Umbilical cord (tissue), 1 donor: ENCODE measurements at regions not wholly inside any gene's neighbourhood (a gene's known extent, or its start where the extent isn't known, plus 50 kb on each side); places are given as distances from the start of the nearest gene placed in this dataset.
"Not testable (repeated sequence)": the region's sequence is repeated elsewhere in the genome, so short reads cannot be mapped to it uniquely, and the experiment has no call there.

Experiments used
- DNase-seq: peaks from one replicate; pipeline ENCODE4 v3.0.0-alpha.2; 2015; ENCODE audit warnings: low spot score

- not testable (repeated sequence) for DNase-seq
Measured at GRCh38 chr1:67907467-67907866, 74.2 kb upstream of the GNG12 start.

GRCh38 chr1:67906015-67906414 is 72.7 kb upstream of the GNG12 start:
- not testable (repeated sequence) for DNase-seq

GRCh38 chr1:67902546-67903223 is 69.4 kb upstream of the GNG12 start:
- not testable (repeated sequence) for DNase-seq

GRCh38 chr1:67898033-67898726 is 64.9 kb upstream of the GNG12 start:
- no peak for DNase-seq

- DNase-seq: peak; percentile 21
Measured at GRCh38 chr1:67897270-67897949, 64.1 kb upstream of the GNG12 start.

GRCh38 chr1:67896826-67897225 is 63.6 kb upstream of the GNG12 start:
- DNase-seq: no peak

GRCh38 chr1:67894981-67895735 is 61.9 kb upstream of the GNG12 start:
- no peak for DNase-seq

- no peak for DNase-seq
Measured at GRCh38 chr1:67893126-67893495, 59.8 kb upstream of the GNG12 start.

- DNase-seq: no peak
Measured at GRCh38 chr1:67892476-67893125, 59.3 kb upstream of the GNG12 start.

GRCh38 chr1:67890857-67891256 is 57.6 kb upstream of the GNG12 start:
- no peak for DNase-seq

GRCh38 chr1:67889953-67890567 is 56.8 kb upstream of the GNG12 start:
- peak; percentile 46 for DNase-seq

GRCh38 chr1:67889466-67889865 is 56.2 kb upstream of the GNG12 start:
- no peak for DNase-seq

GRCh38 chr1:67888216-67889106 is 55.2 kb upstream of the GNG12 start:
- DNase-seq: peak; percentile 29

- DNase-seq: no peak
Measured at GRCh38 chr1:67887146-67887545, 53.9 kb upstream of the GNG12 start.

- no peak for DNase-seq
Measured at GRCh38 chr1:67886076-67886475, 52.8 kb upstream of the GNG12 start.

- no peak for DNase-seq
Measured at GRCh38 chr1:67883069-67883468, 49.8 kb upstream of the GNG12 start.
